OCI-LY3 (cell line): ENCODE measurements at regions not wholly inside any gene's neighbourhood (a gene's known extent, or its start where the extent isn't known, plus 50 kb on each side); places are given as distances from the start of the nearest gene placed in this dataset.

Experiments
- CTCF ChIP-seq: fragments of 200-600, 300-600 bp; sonication (generic); IDR thresholded peaks from 2 replicates; pipeline ENCODE4 v1.5.1; 2014; ENCODE audit warnings: antibody characterized with exemption, low read length, low read depth
- EZH2phosphoT487 ChIP-seq: fragments of 200-600 bp; shearing (Covaris generic); IDR thresholded peaks from 2 replicates; pipeline ENCODE4 v1.6.1; 2018; ENCODE audit warnings: antibody characterized with exemption, mixed run types, low read depth

- TF ChIP-seq CTCF (no peak), EZH2phosphoT487 (no peak)
Observed at GRCh38 chr6:62445521-62445920, 159.5 kb upstream of the KHDRBS2 start.
